Karpas-422 (cell line): ENCODE measurements at regions not wholly inside any gene's neighbourhood (a gene's known extent, or its start where the extent isn't known, plus 50 kb on each side); places are given as distances from the start of the nearest gene placed in this dataset.

ENCODE experiments used
- DNase-seq: peaks from one replicate; pipeline ENCODE4 v3.0.0-alpha.2; 2015
- H2AFZ ChIP-seq: fragments of 200-600 bp; sonication (generic); 2 replicates; pipeline ENCODE4 v1.6.1; 2014; ENCODE audit warnings: antibody characterized with exemption, low read length, mixed read lengths
- H3K27ac ChIP-seq: fragments of 200-600 bp; sonication (generic); 2 replicates; pipeline ENCODE4 v1.5.1; 2014; ENCODE audit warnings: mild to moderate bottlenecking, low read length, moderate library complexity
- H3K27me3 ChIP-seq: fragments of 200-600 bp; sonication (generic); 2 replicates; pipeline ENCODE4 v1.6.1; 2014; ENCODE audit warnings: low read length, mixed read lengths
- H3K36me3 ChIP-seq: fragments of 200-600 bp; sonication (generic); 2 replicates; pipeline ENCODE4 v1.6.1; 2014; ENCODE audit warnings: low read length, mixed read lengths; ENCODE audit not compliant: insufficient read depth
- H3K4me1 ChIP-seq: fragments of 200-600 bp; sonication (generic); 2 replicates; pipeline ENCODE4 v1.6.1; 2014; ENCODE audit warnings: mild to moderate bottlenecking, low read length, mixed read lengths
- H3K4me2 ChIP-seq: fragments of 200-600 bp; sonication (generic); 2 replicates; pipeline ENCODE4 v1.6.1; 2014; ENCODE audit warnings: low read length, low read depth, mild to moderate bottlenecking; ENCODE audit not compliant: poor library complexity, severe bottlenecking
- H3K4me3 ChIP-seq: fragments of 200-600 bp; sonication (generic); 2 replicates; pipeline ENCODE4 v1.5.1; 2014; ENCODE audit warnings: mild to moderate bottlenecking, antibody characterized with exemption, low read length, mixed read lengths
- H3K79me2 ChIP-seq: fragments of 200-600 bp; sonication (generic); 2 replicates; pipeline ENCODE4 v1.6.1; 2014; ENCODE audit warnings: mild to moderate bottlenecking, low read length, mixed read lengths
- H3K9ac ChIP-seq: fragments of 200-600 bp; sonication (generic); 2 replicates; pipeline ENCODE4 v1.6.0; 2014; ENCODE audit warnings: low read length
- H3K9me2 ChIP-seq: fragments of 200-600 bp; sonication (generic), shearing (Covaris generic); replicated peaks from 2 replicates; pipeline ENCODE4 v1.6.0; 2014; ENCODE audit warnings: mild to moderate bottlenecking, low read length, moderate library complexity; ENCODE audit not compliant: insufficient read depth
- H3K9me3 ChIP-seq: fragments of 300-700, 200-600 bp; sonication (generic); 2 replicates; pipeline ENCODE4 v1.6.1; 2014; ENCODE audit warnings: low read length, mixed read lengths
- H4K20me1 ChIP-seq: fragments of 200-600 bp; sonication (generic); 2 replicates; pipeline ENCODE4 v1.6.1; 2014; ENCODE audit warnings: mild to moderate bottlenecking, antibody characterized with exemption, low read length, low read depth; ENCODE audit not compliant: insufficient read depth

DNA sequence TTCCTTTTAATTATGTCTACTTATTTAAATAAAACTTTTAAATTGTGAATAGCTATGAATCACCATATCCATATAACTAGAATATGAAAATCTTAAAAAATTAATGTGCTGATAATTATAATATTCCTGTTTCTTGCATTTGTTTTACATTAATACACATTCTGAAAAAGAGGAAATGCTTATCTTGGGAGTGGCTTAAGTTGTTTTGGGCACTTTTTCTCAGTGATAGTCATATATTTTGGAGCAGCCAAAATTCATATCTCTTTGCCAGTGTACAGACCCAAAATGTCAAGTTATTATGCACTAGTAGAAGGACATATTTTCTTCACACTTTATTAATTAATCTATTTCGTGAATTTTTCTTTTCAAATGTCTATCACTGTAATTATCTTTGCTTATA lies 838.5 kb downstream of the USP25 start:
- no peaks in the 10 kb centered on the region for H3K9me2 ChIP-seq
- H3K36me3 ChIP-seq = no peaks in the 10 kb centered on the region
- peaks cover 16% of the 10 kb centered on the region for H3K9me3 ChIP-seq
- H3K4me3 ChIP-seq = no peak overlapping the region
- no peaks in the 10 kb centered on the region for H4K20me1 ChIP-seq
- H3K27me3 ChIP-seq = no peaks in the 10 kb centered on the region
- H3K4me2 ChIP-seq = no peak overlapping the region
- H2AFZ ChIP-seq = no peak overlapping the region
- no peak overlapping the region for H3K9ac ChIP-seq
- no peak for DNase-seq
- no peak overlapping the region for H3K27ac ChIP-seq
- H3K79me2 ChIP-seq = no peaks in the 10 kb centered on the region
- no peaks in the 10 kb centered on the region for H3K4me1 ChIP-seq

DNA sequence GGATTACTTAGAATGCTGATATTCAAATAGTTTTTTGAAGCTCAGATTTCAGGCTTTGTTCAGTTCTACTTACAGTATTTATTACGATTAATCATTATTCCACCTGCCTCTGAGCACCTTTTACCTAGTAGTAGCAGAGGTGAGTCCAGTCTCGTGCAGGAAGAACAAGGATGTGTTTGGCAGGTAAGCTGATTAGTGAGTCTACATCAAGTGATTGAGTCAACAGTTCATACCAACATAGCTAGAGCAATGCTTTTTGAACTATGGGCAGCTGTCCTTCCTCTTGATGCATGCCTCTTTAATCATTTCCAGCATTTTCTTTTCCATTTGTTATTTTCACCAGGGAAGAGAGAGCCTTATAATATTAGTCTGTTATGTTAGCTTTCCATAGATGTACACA lies 838.9 kb downstream of the USP25 start:
- no peak for DNase-seq
- H3K4me1 ChIP-seq = no peaks in the 10 kb centered on the region
- no peak overlapping the region for H3K4me3 ChIP-seq
- no peaks in the 10 kb centered on the region for H3K79me2 ChIP-seq
- no peak overlapping the region for H3K27ac ChIP-seq
- no peaks in the 10 kb centered on the region for H4K20me1 ChIP-seq
- no peak overlapping the region for H3K9ac ChIP-seq
- H3K4me2 ChIP-seq = no peak overlapping the region
- no peak overlapping the region for H2AFZ ChIP-seq
- H3K9me3 ChIP-seq = peaks cover 20% of the 10 kb centered on the region
- no peaks in the 10 kb centered on the region for H3K9me2 ChIP-seq
- no peaks in the 10 kb centered on the region for H3K36me3 ChIP-seq
- H3K27me3 ChIP-seq = no peaks in the 10 kb centered on the region

DNA sequence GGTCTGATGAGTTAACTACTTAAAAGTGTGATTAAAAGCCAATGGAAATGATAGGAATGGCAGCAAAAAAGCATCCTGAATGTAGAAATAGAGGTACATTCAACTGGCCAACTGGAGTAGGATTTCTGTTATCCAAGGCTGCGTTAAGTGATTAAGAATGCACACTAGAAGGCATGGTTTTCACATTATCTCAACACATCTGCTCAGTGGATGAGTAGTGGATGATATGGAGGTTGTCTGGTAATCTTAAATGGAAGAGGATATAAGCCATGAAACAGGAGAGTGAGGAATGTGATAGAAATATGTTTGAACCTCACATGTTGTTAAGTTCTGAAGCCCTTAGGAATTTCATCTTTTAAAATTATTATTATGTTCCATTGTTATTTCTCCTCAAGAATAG lies 839.9 kb downstream of the USP25 start:
- DNase-seq = no peak
- H3K9ac ChIP-seq = no peak overlapping the region
- no peak overlapping the region for H3K4me2 ChIP-seq
- H3K27me3 ChIP-seq = no peaks in the 10 kb centered on the region
- no peaks in the 10 kb centered on the region for H4K20me1 ChIP-seq
- no peaks in the 10 kb centered on the region for H3K4me1 ChIP-seq
- H3K9me3 ChIP-seq = peaks cover 28% of the 10 kb centered on the region
- no peak overlapping the region for H3K4me3 ChIP-seq
- H3K9me2 ChIP-seq = no peaks in the 10 kb centered on the region
- no peaks in the 10 kb centered on the region for H3K36me3 ChIP-seq
- H2AFZ ChIP-seq = no peak overlapping the region
- H3K27ac ChIP-seq = no peak overlapping the region
- H3K79me2 ChIP-seq = no peaks in the 10 kb centered on the region

DNA sequence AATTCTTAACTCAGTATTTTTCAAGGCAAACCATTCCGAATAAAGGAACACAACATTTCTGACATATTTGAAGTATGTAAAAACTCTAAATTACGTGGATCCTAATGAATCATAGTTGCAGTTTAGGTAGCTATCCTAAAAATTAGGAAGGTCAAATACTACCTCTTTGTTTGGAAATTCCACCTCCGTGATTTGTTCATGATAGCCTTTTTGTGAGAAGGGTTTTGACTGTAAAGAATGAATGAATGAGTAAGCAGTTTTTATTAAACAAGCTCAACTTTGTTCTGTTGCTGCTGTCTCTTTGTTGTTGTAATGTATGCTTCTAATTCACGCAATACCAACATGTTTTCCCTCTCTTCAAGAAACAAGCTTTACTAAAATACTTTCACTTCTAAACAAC lies 840.4 kb downstream of the USP25 start:
- no peaks in the 10 kb centered on the region for H3K36me3 ChIP-seq
- H3K9me3 ChIP-seq = peaks cover 28% of the 10 kb centered on the region
- no peaks in the 10 kb centered on the region for H3K4me1 ChIP-seq
- no peak overlapping the region for H2AFZ ChIP-seq
- no peak overlapping the region for H3K4me3 ChIP-seq
- no peaks in the 10 kb centered on the region for H3K27me3 ChIP-seq
- H3K79me2 ChIP-seq = no peaks in the 10 kb centered on the region
- H3K9me2 ChIP-seq = no peaks in the 10 kb centered on the region
- H3K27ac ChIP-seq = no peak overlapping the region
- no peak overlapping the region for H3K4me2 ChIP-seq
- H3K9ac ChIP-seq = no peak overlapping the region
- H4K20me1 ChIP-seq = no peaks in the 10 kb centered on the region
- no peak for DNase-seq

DNA sequence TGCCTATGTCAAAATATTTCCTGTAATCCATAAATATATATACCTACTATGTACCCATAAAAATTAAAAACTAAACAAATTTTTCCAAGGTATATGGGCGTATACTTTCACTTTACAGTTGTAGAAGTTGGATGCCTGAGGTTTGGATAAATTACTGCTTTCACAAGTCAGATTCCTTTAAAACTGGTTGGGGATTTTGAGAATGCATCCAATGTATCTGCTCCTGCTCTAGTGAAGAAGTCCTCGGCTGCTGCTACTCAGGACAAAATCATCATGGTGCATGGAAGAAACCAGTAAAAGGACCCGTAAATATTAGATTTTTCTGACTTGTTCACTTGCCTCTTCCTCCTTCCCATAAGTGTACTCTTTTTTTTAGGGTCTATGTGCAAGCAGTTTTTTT lies 841.1 kb downstream of the USP25 start:
- Histone ChIP-seq H3K36me3 (no peaks in the 10 kb centered on the region), H3K4me2 (no peak overlapping the region), H3K27me3 (no peaks in the 10 kb centered on the region), H3K9me2 (no peaks in the 10 kb centered on the region), H3K9ac (no peak overlapping the region), H3K79me2 (no peaks in the 10 kb centered on the region), H3K9me3 (peaks cover 28% of the 10 kb centered on the region), H3K4me1 (no peaks in the 10 kb centered on the region), H4K20me1 (no peaks in the 10 kb centered on the region), H2AFZ (no peak overlapping the region), H3K27ac (no peak overlapping the region), H3K4me3 (no peak overlapping the region)
- DNase-seq = no peak

DNA sequence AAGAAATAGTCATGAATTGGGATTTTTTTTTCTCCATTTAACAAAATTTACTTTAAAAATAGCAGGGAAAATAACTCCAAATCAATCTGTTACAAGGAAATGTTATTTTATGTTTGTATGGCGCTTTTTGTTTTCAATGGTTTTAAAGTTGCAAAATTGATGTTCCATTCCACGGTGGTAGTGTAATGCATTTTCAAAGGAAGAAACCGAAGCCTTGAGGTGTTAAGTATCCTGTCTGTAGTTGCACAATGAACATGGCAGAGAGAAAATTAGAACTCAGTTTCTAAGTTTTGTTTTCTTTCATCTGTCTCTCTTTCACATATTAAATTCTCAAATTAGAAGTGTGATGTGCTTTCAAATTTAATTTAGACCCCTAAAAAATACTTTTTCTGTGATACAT lies 841.8 kb downstream of the USP25 start:
- H3K4me1 ChIP-seq = no peaks in the 10 kb centered on the region
- H3K9me2 ChIP-seq = no peaks in the 10 kb centered on the region
- H3K27ac ChIP-seq = no peak overlapping the region
- H3K9me3 ChIP-seq = peaks cover 28% of the 10 kb centered on the region
- H3K79me2 ChIP-seq = no peaks in the 10 kb centered on the region
- no peaks in the 10 kb centered on the region for H3K36me3 ChIP-seq
- no peak overlapping the region for H3K4me2 ChIP-seq
- no peak for DNase-seq
- H3K4me3 ChIP-seq = no peak overlapping the region
- no peak overlapping the region for H2AFZ ChIP-seq
- no peaks in the 10 kb centered on the region for H3K27me3 ChIP-seq
- H3K9ac ChIP-seq = no peak overlapping the region
- H4K20me1 ChIP-seq = no peaks in the 10 kb centered on the region

DNA sequence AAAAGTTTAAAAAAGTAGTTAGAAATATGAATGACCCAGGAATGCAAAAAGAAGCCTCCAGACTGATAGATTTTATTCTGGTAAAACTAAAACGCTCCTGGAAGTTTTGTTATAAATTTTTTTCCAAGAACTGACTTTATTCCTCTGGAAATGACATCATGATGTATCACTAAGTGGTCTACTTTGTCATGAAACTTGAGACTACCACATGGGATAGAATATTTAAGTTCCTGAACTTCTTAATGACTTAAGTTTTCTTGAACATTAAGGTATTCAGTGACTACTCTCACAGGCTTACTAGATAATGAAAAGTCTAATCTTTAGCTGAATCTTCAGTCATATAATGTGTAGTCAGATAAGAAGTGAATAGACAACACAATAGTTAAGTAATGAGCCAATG lies 842.2 kb downstream of the USP25 start:
- Histone ChIP-seq H3K9ac (no peak overlapping the region), H3K27ac (no peak overlapping the region), H3K36me3 (no peaks in the 10 kb centered on the region), H3K79me2 (no peaks in the 10 kb centered on the region), H3K4me1 (no peaks in the 10 kb centered on the region), H3K27me3 (no peaks in the 10 kb centered on the region), H3K4me3 (no peak overlapping the region), H2AFZ (no peak overlapping the region), H3K9me2 (no peaks in the 10 kb centered on the region), H3K9me3 (peaks cover 31% of the 10 kb centered on the region), H3K4me2 (no peak overlapping the region), H4K20me1 (no peaks in the 10 kb centered on the region)
- DNase-seq = no peak

DNA sequence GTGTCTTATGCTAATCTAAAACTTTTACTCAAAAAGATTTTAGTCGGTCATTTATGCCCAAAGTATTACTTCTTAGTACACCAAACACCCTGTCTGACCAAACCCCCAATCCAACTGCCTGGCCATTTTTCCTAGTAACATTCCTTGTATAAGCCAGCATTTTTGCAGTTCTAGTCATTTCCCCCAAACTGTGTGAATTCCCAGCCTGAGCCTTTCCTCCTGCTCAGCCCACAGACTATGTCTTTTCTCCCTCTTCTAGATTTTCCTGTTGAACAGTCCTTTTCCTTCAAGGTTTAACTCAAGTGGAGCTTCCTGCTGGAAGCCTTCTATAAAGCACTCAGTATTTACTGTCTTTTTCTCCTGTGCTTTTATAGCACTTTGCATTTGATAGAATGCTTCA lies 843.8 kb downstream of the USP25 start:
- no peak overlapping the region for H3K4me3 ChIP-seq
- H3K4me2 ChIP-seq = no peak overlapping the region
- no peaks in the 10 kb centered on the region for H4K20me1 ChIP-seq
- H2AFZ ChIP-seq = no peak overlapping the region
- H3K9me2 ChIP-seq = no peaks in the 10 kb centered on the region
- no peak for DNase-seq
- no peaks in the 10 kb centered on the region for H3K4me1 ChIP-seq
- H3K79me2 ChIP-seq = no peaks in the 10 kb centered on the region
- no peak overlapping the region for H3K9ac ChIP-seq
- H3K27ac ChIP-seq = no peak overlapping the region
- H3K36me3 ChIP-seq = no peaks in the 10 kb centered on the region
- peaks cover 30% of the 10 kb centered on the region for H3K9me3 ChIP-seq
- H3K27me3 ChIP-seq = no peaks in the 10 kb centered on the region

DNA sequence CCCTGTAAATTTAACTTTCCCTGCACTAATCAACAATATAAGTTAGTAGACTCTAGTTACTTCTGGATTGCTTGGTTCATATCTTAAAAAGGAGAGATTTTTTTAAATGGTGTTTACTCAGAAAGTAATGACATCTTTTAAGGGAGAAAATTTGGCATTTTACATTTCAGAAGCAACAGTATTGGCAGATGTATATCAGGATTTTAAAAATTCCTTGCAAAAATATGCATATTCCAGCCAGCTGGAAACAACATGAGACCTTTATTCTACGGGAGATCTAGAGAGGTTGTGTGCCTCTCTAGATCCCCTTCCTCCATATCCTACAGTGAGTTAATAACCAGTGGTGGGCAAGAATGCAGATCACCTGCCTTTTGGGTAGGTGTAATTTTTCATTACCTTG lies 848.2 kb downstream of the USP25 start:
- no peaks in the 10 kb centered on the region for H3K27me3 ChIP-seq
- no peak overlapping the region for H3K4me2 ChIP-seq
- no peak overlapping the region for H2AFZ ChIP-seq
- no peaks in the 10 kb centered on the region for H3K36me3 ChIP-seq
- no peak for DNase-seq
- H3K79me2 ChIP-seq = no peaks in the 10 kb centered on the region
- H4K20me1 ChIP-seq = no peaks in the 10 kb centered on the region
- no peak overlapping the region for H3K9ac ChIP-seq
- H3K27ac ChIP-seq = no peak overlapping the region
- H3K9me3 ChIP-seq = peaks cover 31% of the 10 kb centered on the region
- no peaks in the 10 kb centered on the region for H3K4me1 ChIP-seq
- no peaks in the 10 kb centered on the region for H3K9me2 ChIP-seq
- H3K4me3 ChIP-seq = no peak overlapping the region
